ENCODE measurements at regions not wholly inside any gene's neighbourhood (a gene's known extent, or its start where the extent isn't known, plus 50 kb on each side); places are given as distances from the start of the nearest gene placed in this dataset.

- Histone ChIP-seq H3K4me2 (ENCODE audit: low read depth, low read length, poor library complexity, severe bottlenecking) (no peak overlapping the region), H3K4me1 (ENCODE audit: insufficient read depth, low read length, poor library complexity, severe bottlenecking) (no peaks in the 10 kb centered on the region), H3K27me3 (ENCODE audit: insufficient read depth, low read length, poor library complexity, severe bottlenecking) (no peaks in the 10 kb centered on the region), H3K9me3 (ENCODE audit: insufficient read depth, low read depth, low read length) (no peaks in the 10 kb centered on the region), H3K36me3 (ENCODE audit: insufficient read depth, low read length) (no peaks in the 10 kb centered on the region), H3F3A (ENCODE audit: low read depth) (no peaks in the 10 kb centered on the region), H2AFZ (ENCODE audit: low read length) (no peak overlapping the region), H4K20me1 (ENCODE audit: insufficient read depth, low read length, poor library complexity, severe bottlenecking) (no peaks in the 10 kb centered on the region), H3K9ac (ENCODE audit: low read depth, low read length, poor library complexity, severe bottlenecking) (no peak overlapping the region), H3K9me2 (replicated peaks; ENCODE audit: low read depth, low read length) (no peaks in the 10 kb centered on the region), H3K79me2 (ENCODE audit: insufficient read depth, low read length) (no peaks in the 10 kb centered on the region), H3K4me3 (ENCODE audit: low read length, poor library complexity, severe bottlenecking) (no peak overlapping the region)
- no peak for TF ChIP-seq CTCF (conservative IDR thresholded peaks at IDR 0.05; ENCODE audit: low read length)
Measured at GRCh38 chr10:30170814-30171213, 111.4 kb upstream of the JCAD start.

GRCh38 chr10:30170146-30170545 is 110.8 kb upstream of the JCAD start:
- Histone ChIP-seq H3K4me2 (ENCODE audit: low read depth, low read length, poor library complexity, severe bottlenecking) (no peak overlapping the region), H3K36me3 (ENCODE audit: insufficient read depth, low read length) (no peaks in the 10 kb centered on the region), H4K20me1 (ENCODE audit: insufficient read depth, low read length, poor library complexity, severe bottlenecking) (no peaks in the 10 kb centered on the region), H3K79me2 (ENCODE audit: insufficient read depth, low read length) (no peaks in the 10 kb centered on the region), H3K9ac (ENCODE audit: low read depth, low read length, poor library complexity, severe bottlenecking) (no peak overlapping the region), H2AFZ (ENCODE audit: low read length) (no peak overlapping the region), H3F3A (ENCODE audit: low read depth) (no peaks in the 10 kb centered on the region), H3K9me3 (ENCODE audit: insufficient read depth, low read depth, low read length) (no peaks in the 10 kb centered on the region), H3K9me2 (replicated peaks; ENCODE audit: low read depth, low read length) (no peaks in the 10 kb centered on the region), H3K4me3 (ENCODE audit: low read length, poor library complexity, severe bottlenecking) (no peak overlapping the region), H3K27me3 (ENCODE audit: insufficient read depth, low read length, poor library complexity, severe bottlenecking) (no peaks in the 10 kb centered on the region), H3K4me1 (ENCODE audit: insufficient read depth, low read length, poor library complexity, severe bottlenecking) (no peaks in the 10 kb centered on the region)
- no peak for TF ChIP-seq CTCF (conservative IDR thresholded peaks at IDR 0.05; ENCODE audit: low read length)
- TF ChIP-seq EZH2phosphoT487 (IDR thresholded peaks at IDR 0.05; ENCODE audit: borderline replicate concordance), result no peak

- no peaks in the 10 kb centered on the region for H3K4me1 ChIP-seq (ENCODE audit: insufficient read depth, low read length, poor library complexity, severe bottlenecking)
- no peaks in the 10 kb centered on the region for H4K20me1 ChIP-seq (ENCODE audit: insufficient read depth, low read length, poor library complexity, severe bottlenecking)
- no peak overlapping the region for H3K4me2 ChIP-seq (ENCODE audit: low read depth, low read length, poor library complexity, severe bottlenecking)
- H3K79me2 ChIP-seq (ENCODE audit: insufficient read depth, low read length), result no peaks in the 10 kb centered on the region
- H3K4me3 ChIP-seq (ENCODE audit: low read length, poor library complexity, severe bottlenecking), result no peak overlapping the region
- no peak overlapping the region for H3K9ac ChIP-seq (ENCODE audit: low read depth, low read length, poor library complexity, severe bottlenecking)
- no peaks in the 10 kb centered on the region for H3F3A ChIP-seq (ENCODE audit: low read depth)
- H3K27me3 ChIP-seq (ENCODE audit: insufficient read depth, low read length, poor library complexity, severe bottlenecking), result no peaks in the 10 kb centered on the region
- no peaks in the 10 kb centered on the region for H3K9me2 ChIP-seq (replicated peaks; ENCODE audit: low read depth, low read length)
- no peak overlapping the region for H2AFZ ChIP-seq (ENCODE audit: low read length)
- no peak for TF ChIP-seq EZH2phosphoT487 (IDR thresholded peaks at IDR 0.05; ENCODE audit: borderline replicate concordance)
- no peak for TF ChIP-seq CTCF (conservative IDR thresholded peaks at IDR 0.05; ENCODE audit: low read length)
- H3K9me3 ChIP-seq (ENCODE audit: insufficient read depth, low read depth, low read length), result no peaks in the 10 kb centered on the region
- H3K36me3 ChIP-seq (ENCODE audit: insufficient read depth, low read length), result no peaks in the 10 kb centered on the region
Measured at GRCh38 chr10:30169342-30169741, 110.0 kb upstream of the JCAD start.

All from Loucy (cell line).